ENCODE measurements at regions not wholly inside any gene's neighbourhood (a gene's known extent, or its start where the extent isn't known, plus 50 kb on each side); places are given as distances from the start of the nearest gene placed in this dataset.

- Histone ChIP-seq H3K4me3 (ENCODE audit: low read length) (peak overlapping the region; percentile 80), H3K56ac (ENCODE audit: low read length) (peak overlapping the region; percentile 94), H3K27me3 (ENCODE audit: insufficient read depth, low read length, poor library complexity) (no peaks in the 10 kb centered on the region), H2BK120ac (ENCODE audit: low read depth, low read length) (peak overlapping the region; percentile 96), H3K4ac (ENCODE audit: low read depth, low read length) (peak overlapping the region; percentile 99), H3K18ac (ENCODE audit: low read length) (peak overlapping the region; percentile 99), H2BK5ac (ENCODE audit: low read length) (no peak overlapping the region), H3K79me1 (ENCODE audit: low read length) (peaks cover 21% of the 10 kb centered on the region), H3K79me2 (ENCODE audit: control insufficient read depth, insufficient read depth, low read length) (peaks cover 23% of the 10 kb centered on the region), H3K4me1 (ENCODE audit: control insufficient read depth, low read depth, low read length) (peaks cover 19% of the 10 kb centered on the region), H3K9ac (ENCODE audit: low read length) (peak overlapping the region; percentile 93), H3K27ac (ENCODE audit: low read depth, low read length) (peak overlapping the region; percentile 77), H3K36me3 (ENCODE audit: control insufficient read depth, insufficient read depth, low read length) (peaks cover 2% of the 10 kb centered on the region), H2AK5ac (ENCODE audit: low read length) (no peak overlapping the region), H4K5ac (ENCODE audit: low read length) (no peak overlapping the region), H2BK15ac (replicated peaks; ENCODE audit: low read depth) (no peak overlapping the region), H3K23ac (ENCODE audit: low read length) (peak overlapping the region; percentile 66), H4K8ac (ENCODE audit: low read depth, low read length) (peak overlapping the region; percentile 16), H3K4me2 (ENCODE audit: low read length) (peak overlapping the region; percentile 75)
- no CpG with 5 or more reads among the region's 97 CpGs for WGBS (ENCODE audit: extremely low coverage, insufficient coverage, low lambda C conversion rate)
- peak; percentile 78 for DNase-seq
These were observed 81.5 kb downstream of the CHRNA1 start for GRCh38 chr2:174682578-174683391.

- no CpG with 5 or more reads among the region's 52 CpGs for WGBS (ENCODE audit: extremely low coverage, insufficient coverage, low lambda C conversion rate)
- peak overlapping the region; percentile 93 for H3K9ac ChIP-seq (ENCODE audit: low read length)
- peak overlapping the region; percentile 16 for H4K8ac ChIP-seq (ENCODE audit: low read depth, low read length)
- H3K18ac ChIP-seq (ENCODE audit: low read length), result peak overlapping the region; percentile 99
- peak overlapping the region; percentile 66 for H3K23ac ChIP-seq (ENCODE audit: low read length)
- H3K4me1 ChIP-seq (ENCODE audit: control insufficient read depth, low read depth, low read length), result peaks cover 19% of the 10 kb centered on the region
- peak overlapping the region; percentile 94 for H3K56ac ChIP-seq (ENCODE audit: low read length)
- no peak overlapping the region for H2BK15ac ChIP-seq (replicated peaks; ENCODE audit: low read depth)
- peaks cover 23% of the 10 kb centered on the region for H3K79me2 ChIP-seq (ENCODE audit: control insufficient read depth, insufficient read depth, low read length)
- peaks cover 24% of the 10 kb centered on the region for H3K79me1 ChIP-seq (ENCODE audit: low read length)
- H4K5ac ChIP-seq (ENCODE audit: low read length), result no peak overlapping the region
- DNase-seq, result no peak
- peak overlapping the region; percentile 96 for H2BK120ac ChIP-seq (ENCODE audit: low read depth, low read length)
- peak overlapping the region; percentile 77 for H3K27ac ChIP-seq (ENCODE audit: low read depth, low read length)
- peak overlapping the region; percentile 99 for H3K4ac ChIP-seq (ENCODE audit: low read depth, low read length)
- H3K27me3 ChIP-seq (ENCODE audit: insufficient read depth, low read length, poor library complexity), result no peaks in the 10 kb centered on the region
- peak overlapping the region; percentile 48 for H2BK5ac ChIP-seq (ENCODE audit: low read length)
- H2AK5ac ChIP-seq (ENCODE audit: low read length), result no peak overlapping the region
- peak overlapping the region; percentile 80 for H3K4me3 ChIP-seq (ENCODE audit: low read length)
- H3K4me2 ChIP-seq (ENCODE audit: low read length), result peak overlapping the region; percentile 75
- peaks cover 2% of the 10 kb centered on the region for H3K36me3 ChIP-seq (ENCODE audit: control insufficient read depth, insufficient read depth, low read length)
These were observed 82.2 kb downstream of the CHRNA1 start for GRCh38 chr2:174682007-174682577.

GRCh38 chr2:174681099-174682006, 82.9 kb downstream of the CHRNA1 start:
- H3K23ac ChIP-seq (ENCODE audit: low read length), result peak overlapping the region; percentile 66
- H3K27me3 ChIP-seq (ENCODE audit: insufficient read depth, low read length, poor library complexity), result no peaks in the 10 kb centered on the region
- H3K56ac ChIP-seq (ENCODE audit: low read length), result peak overlapping the region; percentile 94
- H4K5ac ChIP-seq (ENCODE audit: low read length), result no peak overlapping the region
- H3K79me2 ChIP-seq (ENCODE audit: control insufficient read depth, insufficient read depth, low read length), result peaks cover 23% of the 10 kb centered on the region
- peak overlapping the region; percentile 99 for H3K18ac ChIP-seq (ENCODE audit: low read length)
- H3K4me3 ChIP-seq (ENCODE audit: low read length), result peak overlapping the region; percentile 80
- H3K79me1 ChIP-seq (ENCODE audit: low read length), result peaks cover 26% of the 10 kb centered on the region
- H2AK5ac ChIP-seq (ENCODE audit: low read length), result peak overlapping the region; percentile 46
- WGBS (ENCODE audit: extremely low coverage, insufficient coverage, low lambda C conversion rate), result no CpG with 5 or more reads among the region's 18 CpGs
- H2BK5ac ChIP-seq (ENCODE audit: low read length), result no peak overlapping the region
- H3K36me3 ChIP-seq (ENCODE audit: control insufficient read depth, insufficient read depth, low read length), result peaks cover 2% of the 10 kb centered on the region
- peaks cover 17% of the 10 kb centered on the region for H3K4me1 ChIP-seq (ENCODE audit: control insufficient read depth, low read depth, low read length)
- no peak overlapping the region for H2BK120ac ChIP-seq (ENCODE audit: low read depth, low read length)
- peak overlapping the region; percentile 93 for H3K9ac ChIP-seq (ENCODE audit: low read length)
- no peak overlapping the region for H2BK15ac ChIP-seq (replicated peaks; ENCODE audit: low read depth)
- H3K4me2 ChIP-seq (ENCODE audit: low read length), result peak overlapping the region; percentile 75
- DNase-seq, result peak; percentile 73
- H3K4ac ChIP-seq (ENCODE audit: low read depth, low read length), result peak overlapping the region; percentile 99
- H4K8ac ChIP-seq (ENCODE audit: low read depth, low read length), result no peak overlapping the region
- peak overlapping the region; percentile 22 for H3K27ac ChIP-seq (ENCODE audit: low read depth, low read length)

- Histone ChIP-seq H2BK5ac (ENCODE audit: low read length) (no peak overlapping the region), H3K4me3 (ENCODE audit: low read length) (no peak overlapping the region), H3K4ac (ENCODE audit: low read depth, low read length) (no peak overlapping the region), H2BK120ac (ENCODE audit: low read depth, low read length) (no peak overlapping the region), H2AK5ac (ENCODE audit: low read length) (no peak overlapping the region), H3K4me2 (ENCODE audit: low read length) (no peak overlapping the region), H3K79me2 (ENCODE audit: control insufficient read depth, insufficient read depth, low read length) (peaks cover 23% of the 10 kb centered on the region), H3K36me3 (ENCODE audit: control insufficient read depth, insufficient read depth, low read length) (peaks cover 2% of the 10 kb centered on the region), H3K9ac (ENCODE audit: low read length) (peak overlapping the region; percentile 22), H2BK15ac (replicated peaks; ENCODE audit: low read depth) (no peak overlapping the region), H3K79me1 (ENCODE audit: low read length) (peaks cover 26% of the 10 kb centered on the region), H3K27ac (ENCODE audit: low read depth, low read length) (no peak overlapping the region), H4K8ac (ENCODE audit: low read depth, low read length) (no peak overlapping the region), H3K18ac (ENCODE audit: low read length) (no peak overlapping the region), H3K4me1 (ENCODE audit: control insufficient read depth, low read depth, low read length) (peaks cover 17% of the 10 kb centered on the region), H4K5ac (ENCODE audit: low read length) (no peak overlapping the region), H3K56ac (ENCODE audit: low read length) (peak overlapping the region; percentile 36), H3K23ac (ENCODE audit: low read length) (no peak overlapping the region), H3K27me3 (ENCODE audit: insufficient read depth, low read length, poor library complexity) (no peaks in the 10 kb centered on the region)
- WGBS (ENCODE audit: extremely low coverage, insufficient coverage, low lambda C conversion rate), result no CpG with 5 or more reads among the region's 2 CpGs
- no peak for DNase-seq
These were observed 82.6 kb upstream of the WIPF1 start for GRCh38 chr2:174680221-174680620.

- H3K56ac ChIP-seq (ENCODE audit: low read length), result peak overlapping the region; percentile 39
- H3K4me1 ChIP-seq (ENCODE audit: control insufficient read depth, low read depth, low read length), result peaks cover 17% of the 10 kb centered on the region
- no peak overlapping the region for H2BK15ac ChIP-seq (replicated peaks; ENCODE audit: low read depth)
- H3K23ac ChIP-seq (ENCODE audit: low read length), result no peak overlapping the region
- H3K27me3 ChIP-seq (ENCODE audit: insufficient read depth, low read length, poor library complexity), result no peaks in the 10 kb centered on the region
- peaks cover 23% of the 10 kb centered on the region for H3K79me2 ChIP-seq (ENCODE audit: control insufficient read depth, insufficient read depth, low read length)
- no peak overlapping the region for H3K4me2 ChIP-seq (ENCODE audit: low read length)
- peak; percentile 72 for DNase-seq
- no peak overlapping the region for H2BK5ac ChIP-seq (ENCODE audit: low read length)
- peaks cover 3% of the 10 kb centered on the region for H3K36me3 ChIP-seq (ENCODE audit: control insufficient read depth, insufficient read depth, low read length)
- no peak overlapping the region for H2BK120ac ChIP-seq (ENCODE audit: low read depth, low read length)
- H3K79me1 ChIP-seq (ENCODE audit: low read length), result peaks cover 26% of the 10 kb centered on the region
- no peak overlapping the region for H3K4ac ChIP-seq (ENCODE audit: low read depth, low read length)
- no peak overlapping the region for H3K27ac ChIP-seq (ENCODE audit: low read depth, low read length)
- H4K5ac ChIP-seq (ENCODE audit: low read length), result no peak overlapping the region
- no peak overlapping the region for H3K18ac ChIP-seq (ENCODE audit: low read length)
- H4K8ac ChIP-seq (ENCODE audit: low read depth, low read length), result no peak overlapping the region
- no peak overlapping the region for H3K4me3 ChIP-seq (ENCODE audit: low read length)
- WGBS (ENCODE audit: extremely low coverage, insufficient coverage, low lambda C conversion rate), result no CpG with 5 or more reads among the region's 2 CpGs
- no peak overlapping the region for H3K9ac ChIP-seq (ENCODE audit: low read length)
- H2AK5ac ChIP-seq (ENCODE audit: low read length), result no peak overlapping the region
These were observed 80.8 kb upstream of the WIPF1 start for GRCh38 chr2:174678395-174678794.

All from mesendoderm (in vitro differentiated cells).